Immature natural killer cell (primary cell): ENCODE measurements at regions not wholly inside any gene's neighbourhood (a gene's known extent, or its start where the extent isn't known, plus 50 kb on each side); places are given as distances from the start of the nearest gene placed in this dataset.

Source experiments
- DNase-seq, 3 donors: peaks; one replicate each; pipeline ENCODE4 v3.0.0; 2022; ENCODE audit warnings: mixed read lengths in 1 of 3
- H3K27ac Mint-ChIP-seq, 6 donors: one replicate each; pipeline ENCODE4 v1.8.0; 2020; ENCODE audit warnings: mixed read lengths in 6 of 6, mild to moderate bottlenecking in 5 of 6, inconsistent platforms in 4 of 6, moderate library complexity in 3 of 6
- H3K27me3 Mint-ChIP-seq, 3 donors: one replicate each; pipeline ENCODE4 v1.8.0; 2020 to 2021; ENCODE audit warnings: low read depth in 3 of 3, mild to moderate bottlenecking in 3 of 3, mixed read lengths in 3 of 3, moderate library complexity in 3 of 3, inconsistent platforms in 1 of 3
- H3K36me3 Mint-ChIP-seq, 3 donors: one replicate each; pipeline ENCODE4 v1.8.0; 2020; ENCODE audit warnings: mixed read lengths in 3 of 3, inconsistent platforms in 2 of 3, mild to moderate bottlenecking in 2 of 3
- H3K4me1 Mint-ChIP-seq, 2 donors: one replicate each; pipeline ENCODE4 v1.8.0; 2020; ENCODE audit warnings: inconsistent platforms in 2 of 2, mild to moderate bottlenecking in 2 of 2, mixed read lengths in 2 of 2, moderate library complexity in 1 of 2
- H3K4me3 Mint-ChIP-seq, 5 donors: one replicate each; pipeline ENCODE4 v1.8.0; 2020; ENCODE audit warnings: mild to moderate bottlenecking in 5 of 5, mixed read lengths in 5 of 5, inconsistent platforms in 3 of 5, moderate library complexity in 3 of 5
- H3K9me3 Mint-ChIP-seq, 6 donors: one replicate each; pipeline ENCODE4 v1.8.0; 2020; ENCODE audit warnings: mild to moderate bottlenecking in 6 of 6, mixed read lengths in 6 of 6, inconsistent platforms in 4 of 6, moderate library complexity in 3 of 6

GRCh38 chr13:22738357-22738756, 442.4 kb upstream of the SGCG start:
- DNase-seq = no peak
- H3K36me3 Mint-ChIP-seq = no peaks in the 10 kb centered on the region
- no peak overlapping the region for H3K27ac Mint-ChIP-seq
- no peaks in the 10 kb centered on the region for H3K4me1 Mint-ChIP-seq
- no peak overlapping the region for H3K4me3 Mint-ChIP-seq
- peaks cover 0 to 25% (median 5%) of the 10 kb centered on the region in 6 donors for H3K9me3 Mint-ChIP-seq
- H3K27me3 Mint-ChIP-seq = peaks cover 2 to 4% (median 2%) of the 10 kb centered on the region in 3 donors

GRCh38 chr13:22740264-22740663, 440.5 kb upstream of the SGCG start:
- DNase-seq = no peak
- Mint-ChIP-seq H3K4me3 (no peak overlapping the region), H3K27ac (no peak overlapping the region), H3K36me3 (no peaks in the 10 kb centered on the region), H3K27me3 (peaks cover 0 to 8% (median 0%) of the 10 kb centered on the region in 3 donors), H3K9me3 (peaks cover 0 to 19% (median 2%) of the 10 kb centered on the region in 6 donors), H3K4me1 (no peaks in the 10 kb centered on the region)

DNA sequence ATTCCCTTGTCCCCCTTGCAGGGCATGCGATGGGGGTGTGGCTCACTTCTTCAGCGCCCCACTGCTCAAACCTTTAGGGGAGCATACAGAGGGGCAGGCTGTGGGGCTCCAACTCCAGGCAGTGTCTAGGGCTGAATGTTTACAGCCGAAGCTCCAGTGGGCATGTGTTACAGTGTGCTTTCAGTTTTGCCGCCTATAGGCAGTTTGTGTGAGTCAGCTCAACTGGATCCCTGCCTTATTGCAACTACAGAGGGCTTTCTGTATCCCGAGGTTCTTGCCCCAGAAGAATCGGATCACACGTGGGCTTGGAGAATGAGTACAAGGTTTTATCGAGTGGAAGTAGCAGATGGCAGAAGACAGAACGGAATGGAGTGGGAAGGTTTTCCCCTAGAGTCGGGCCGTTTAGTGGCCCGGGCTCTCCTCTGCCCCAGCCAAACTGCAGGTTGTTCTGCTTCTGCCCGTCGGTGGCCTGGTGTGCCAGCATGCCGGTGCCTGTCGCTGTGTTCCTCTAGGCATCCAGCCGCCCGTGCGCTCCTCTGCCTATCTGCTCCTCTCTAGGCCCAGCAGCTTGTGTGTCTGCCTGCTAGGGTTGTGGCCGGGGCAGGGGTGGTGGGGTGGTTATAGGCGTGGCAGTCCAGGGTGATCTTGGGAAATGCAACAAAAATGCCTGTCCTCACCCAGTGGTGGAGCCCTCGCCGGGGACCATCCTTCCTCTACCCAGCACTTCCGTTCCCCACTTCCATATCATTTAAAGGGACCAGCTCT, 435.9 kb upstream of the SGCG start:
- peaks cover 0 to 8% (median 2%) of the 10 kb centered on the region in 6 donors for H3K9me3 Mint-ChIP-seq
- H3K36me3 Mint-ChIP-seq = no peaks in the 10 kb centered on the region
- no peak overlapping the region for H3K4me3 Mint-ChIP-seq
- no peak overlapping the region for H3K27ac Mint-ChIP-seq
- DNase-seq = no peak
- peaks cover 0 to 8% (median 2%) of the 10 kb centered on the region in 3 donors for H3K27me3 Mint-ChIP-seq
- H3K4me1 Mint-ChIP-seq = no peaks in the 10 kb centered on the region

DNA sequence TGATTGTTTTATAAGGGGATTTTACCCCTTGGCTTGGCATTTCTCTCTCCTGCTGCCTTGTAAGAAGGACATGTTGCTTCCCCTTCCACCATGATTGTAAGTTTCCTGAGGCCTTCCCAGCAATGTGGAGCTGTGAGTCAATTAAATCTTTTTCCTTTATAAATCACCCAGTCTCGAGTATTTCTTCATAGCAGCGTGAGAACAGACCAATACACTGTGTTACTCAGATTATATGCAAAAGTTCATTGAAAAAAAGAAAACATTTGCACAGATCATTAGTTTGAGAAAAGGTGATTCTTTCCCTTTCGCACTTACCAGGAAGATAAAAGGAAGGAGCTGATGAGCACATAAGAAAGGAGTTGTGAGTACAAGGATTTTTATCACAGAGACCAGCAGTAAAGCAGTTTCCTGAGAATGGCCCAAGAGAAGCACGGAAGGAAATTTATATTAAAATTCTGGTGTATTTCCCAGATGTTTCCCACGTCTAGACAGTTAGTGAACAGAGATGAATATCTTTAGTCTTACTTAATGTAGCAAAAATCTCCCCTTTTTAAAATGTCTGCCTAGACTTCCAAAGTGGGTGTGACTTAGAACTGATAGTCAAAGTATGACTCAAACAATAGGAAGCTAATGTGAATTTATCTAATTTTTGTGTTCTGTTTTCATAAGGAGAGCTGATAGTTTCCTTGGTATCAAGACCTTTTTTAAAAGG, 431.8 kb upstream of the SGCG start:
- Mint-ChIP-seq H3K9me3 (peaks cover 0 to 14% (median under 1%) of the 10 kb centered on the region in 6 donors), H3K4me1 (no peaks in the 10 kb centered on the region), H3K27me3 (peaks cover 2 to 3% (median 3%) of the 10 kb centered on the region in 3 donors), H3K36me3 (no peaks in the 10 kb centered on the region), H3K4me3 (no peak overlapping the region), H3K27ac (no peak overlapping the region)
- DNase-seq = no peak

DNA sequence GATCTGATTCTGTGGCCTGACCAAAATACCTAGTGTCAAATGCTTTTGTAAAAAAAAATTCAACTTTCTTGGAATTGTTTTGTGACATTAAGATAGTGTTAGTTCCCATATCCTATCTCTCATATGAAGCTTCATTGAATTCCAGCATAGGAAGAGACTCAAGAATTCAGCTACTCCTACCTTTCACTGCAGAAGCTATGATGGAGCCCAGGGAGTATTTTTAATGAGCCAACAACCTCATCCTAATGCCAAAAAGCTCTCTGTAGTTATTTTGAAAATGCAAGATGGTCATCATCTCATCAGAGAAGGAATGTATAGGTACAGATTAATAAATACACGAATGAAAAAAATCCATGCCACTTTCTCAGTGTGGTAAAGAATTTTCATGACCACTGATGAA, 431.2 kb upstream of the SGCG start:
- DNase-seq = no peak
- Mint-ChIP-seq H3K9me3 (peaks cover 0 to 14% (median 3%) of the 10 kb centered on the region in 6 donors), H3K4me1 (no peaks in the 10 kb centered on the region), H3K27ac (no peak overlapping the region), H3K27me3 (peaks cover 2 to 4% (median 3%) of the 10 kb centered on the region in 3 donors), H3K36me3 (no peaks in the 10 kb centered on the region), H3K4me3 (no peak overlapping the region)

GRCh38 chr13:22757530-22758120, 423.2 kb upstream of the SGCG start:
- H3K27ac Mint-ChIP-seq = no peak overlapping the region
- H3K27me3 Mint-ChIP-seq = peaks cover 0 to 2% (median 2%) of the 10 kb centered on the region in 3 donors
- DNase-seq = no peak
- H3K4me1 Mint-ChIP-seq = no peaks in the 10 kb centered on the region
- H3K36me3 Mint-ChIP-seq = no peaks in the 10 kb centered on the region
- no peak overlapping the region for H3K4me3 Mint-ChIP-seq
- peaks cover 0 to 7% (median under 1%) of the 10 kb centered on the region in 6 donors for H3K9me3 Mint-ChIP-seq

GRCh38 chr13:22758245-22758644, 422.5 kb upstream of the SGCG start:
- DNase-seq = no peak
- no peak overlapping the region for H3K27ac Mint-ChIP-seq
- peaks cover 0 to 7% (median under 1%) of the 10 kb centered on the region in 6 donors for H3K9me3 Mint-ChIP-seq
- no peak overlapping the region for H3K4me3 Mint-ChIP-seq
- H3K4me1 Mint-ChIP-seq = no peaks in the 10 kb centered on the region
- peaks cover 0 to 3% (median 0%) of the 10 kb centered on the region in 3 donors for H3K27me3 Mint-ChIP-seq
- H3K36me3 Mint-ChIP-seq = no peaks in the 10 kb centered on the region

- Mint-ChIP-seq H3K27me3 (peaks cover 0 to 2% (median 0%) of the 10 kb centered on the region in 3 donors), H3K4me1 (no peaks in the 10 kb centered on the region), H3K27ac (no peak overlapping the region)
These were observed 419.1 kb upstream of the SGCG start for GRCh38 chr13:22761709-22762108.

GRCh38 chr13:22765547-22765946, 415.2 kb upstream of the SGCG start:
- no peaks in the 10 kb centered on the region for H3K36me3 Mint-ChIP-seq
- H3K4me1 Mint-ChIP-seq = no peaks in the 10 kb centered on the region
- H3K27me3 Mint-ChIP-seq = peaks cover 0 to 2% (median 0%) of the 10 kb centered on the region in 3 donors
- H3K27ac Mint-ChIP-seq = no peak overlapping the region
- no peak overlapping the region for H3K4me3 Mint-ChIP-seq
- no peak for DNase-seq
- peaks cover 0 to 1% (median 0%) of the 10 kb centered on the region in 6 donors for H3K9me3 Mint-ChIP-seq

More at GRCh38 chr13:22761709-22762108, 419.1 kb upstream of the SGCG start:
- DNase-seq = no peak
- no peak overlapping the region for H3K4me3 Mint-ChIP-seq
- peaks cover 0 to 2% (median 0%) of the 10 kb centered on the region in 6 donors for H3K9me3 Mint-ChIP-seq
- H3K36me3 Mint-ChIP-seq = no peaks in the 10 kb centered on the region

DNA sequence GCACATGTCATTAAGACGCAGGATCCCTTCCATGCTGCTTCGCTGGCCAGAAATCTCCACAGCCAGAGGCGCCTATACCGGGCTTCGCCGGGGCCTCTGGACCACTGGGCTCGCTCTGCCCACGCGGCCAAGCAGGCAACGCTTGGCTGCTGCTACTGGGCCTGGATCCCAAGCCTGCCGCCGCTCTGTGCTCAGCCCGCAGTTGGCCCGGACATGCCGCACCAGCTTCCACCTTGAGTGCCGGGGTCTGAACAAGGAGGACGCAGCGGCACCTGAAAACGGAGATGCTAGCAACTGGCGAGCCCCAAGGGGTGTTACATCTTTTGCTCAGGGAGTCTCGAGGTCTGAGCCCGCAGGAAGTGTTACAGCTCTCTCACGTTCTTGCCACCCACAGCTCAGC, 409.9 kb upstream of the SGCG start:
- H3K27ac Mint-ChIP-seq = no peak overlapping the region
- DNase-seq = no peak
- peaks cover 0 to 4% (median 0%) of the 10 kb centered on the region in 3 donors for H3K27me3 Mint-ChIP-seq

DNA sequence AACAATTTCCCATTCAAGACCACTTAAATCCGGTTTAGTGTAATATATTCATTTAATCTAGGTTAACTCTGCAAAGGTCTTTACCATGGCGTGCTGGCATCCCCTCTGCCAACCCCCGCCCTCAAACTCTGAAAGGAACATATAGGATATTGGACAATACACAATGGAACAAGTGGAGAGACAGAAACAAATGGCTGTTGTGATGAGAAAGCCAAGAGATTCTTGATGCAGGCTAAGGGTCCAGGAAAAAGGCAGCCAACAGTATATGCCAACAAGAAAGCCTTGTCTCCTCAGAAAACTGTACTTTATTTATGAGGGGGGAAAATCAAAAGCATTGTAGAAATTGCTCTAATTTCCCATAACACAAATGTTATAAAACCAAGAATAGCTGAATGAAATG, 407.3 kb upstream of the SGCG start:
- Mint-ChIP-seq H3K27ac (no peak overlapping the region), H3K4me3 (no peak overlapping the region), H3K36me3 (no peaks in the 10 kb centered on the region), H3K27me3 (peaks cover 0 to 4% (median 0%) of the 10 kb centered on the region in 3 donors), H3K4me1 (no peaks in the 10 kb centered on the region), H3K9me3 (peaks cover 0 to 8% (median 5%) of the 10 kb centered on the region in 6 donors)
- DNase-seq = no peak

More for the DNA sequence above, 409.9 kb upstream of the SGCG start:
- Mint-ChIP-seq H3K36me3 (no peaks in the 10 kb centered on the region), H3K9me3 (peaks cover 0 to 8% (median 4%) of the 10 kb centered on the region in 6 donors), H3K4me1 (no peaks in the 10 kb centered on the region), H3K4me3 (no peak overlapping the region)

GRCh38 chr13:22776394-22777186, 404.2 kb upstream of the SGCG start:
- Mint-ChIP-seq H3K36me3 (no peaks in the 10 kb centered on the region), H3K9me3 (peaks cover 0 to 7% (median 4%) of the 10 kb centered on the region in 6 donors), H3K4me3 (no peak overlapping the region), H3K27me3 (peaks cover 0 to 4% (median 2%) of the 10 kb centered on the region in 3 donors), H3K27ac (no peak overlapping the region), H3K4me1 (no peaks in the 10 kb centered on the region)
- DNase-seq = no peak

- Mint-ChIP-seq H3K36me3 (no peaks in the 10 kb centered on the region), H3K9me3 (peaks cover 0 to 7% (median 5%) of the 10 kb centered on the region in 6 donors), H3K27me3 (peaks cover 0 to 4% (median 2%) of the 10 kb centered on the region in 3 donors), H3K27ac (no peak overlapping the region), H3K4me3 (no peak overlapping the region), H3K4me1 (no peaks in the 10 kb centered on the region)
- DNase-seq = no peak
These were observed 403.6 kb upstream of the SGCG start for GRCh38 chr13:22777207-22777606.
